Neutrophil (primary cell): ENCODE measurements at regions not wholly inside any gene's neighbourhood (a gene's known extent, or its start where the extent isn't known, plus 50 kb on each side); places are given as distances from the start of the nearest gene placed in this dataset.

Experiments
- H3K27ac ChIP-seq: fragments of 200-600 bp; sonication (generic); 2 replicates; pipeline ENCODE4 v1.5.1; 2016; ENCODE audit warnings: mild to moderate bottlenecking, moderate library complexity
- H3K27me3 ChIP-seq: fragments of 200-600 bp; sonication (generic); 2 replicates; pipeline ENCODE4 v1.6.0; 2016; ENCODE audit warnings: mild to moderate bottlenecking
- H3K36me3 ChIP-seq: fragments of 200-600 bp; sonication (generic); 2 replicates; pipeline ENCODE4 v1.5.1; 2017
- H3K4me1 ChIP-seq, 2 experiments: fragments of 200-600 bp in 1 of 2; sonication (generic) in 1 of 2; 1 replicate in 1 of 2; 2 replicates in 1 of 2; pipeline versions ENCODE4 v1.5.1 to v1.6.1; 2013 to 2016; ENCODE audit warnings: low read depth in 1 of 2, low read length in 1 of 2, mild to moderate bottlenecking in 1 of 2, moderate library complexity in 1 of 2; ENCODE audit not compliant: control insufficient read depth in 1 of 2, insufficient read depth in 1 of 2
- H3K4me3 ChIP-seq, 2 experiments: fragments of 200-600 bp in 1 of 2; sonication (generic) in 1 of 2; 1 replicate in 1 of 2; 2 replicates in 1 of 2; pipeline ENCODE4 v1.5.1; 2013 to 2016; ENCODE audit warnings: low read depth in 1 of 2, low read length in 1 of 2, mild to moderate bottlenecking in 1 of 2, moderate library complexity in 1 of 2
- H3K9me3 ChIP-seq: fragments of 200-600 bp; sonication (generic); 2 replicates; pipeline ENCODE4 v1.5.1; 2016
- CTCF ChIP-seq: fragments of 200-600 bp; sonication (generic); IDR thresholded peaks from 2 replicates; pipeline ENCODE4 v1.5.1; 2016; ENCODE audit warnings: antibody characterized with exemption

GRCh38 chrX:26334232-26334631 is 118.3 kb downstream of the MAGEB5 start:
- no peak for TF ChIP-seq CTCF
- no peak overlapping the region for H3K4me3 ChIP-seq
- no peaks in the 10 kb centered on the region for H3K27me3 ChIP-seq
- H3K27ac ChIP-seq: no peak overlapping the region
- no peaks in the 10 kb centered on the region for H3K36me3 ChIP-seq
- H3K4me1 ChIP-seq: no peaks in the 10 kb centered on the region
- H3K9me3 ChIP-seq: no peaks in the 10 kb centered on the region

GRCh38 chrX:26328608-26329319 is 112.8 kb downstream of the MAGEB5 start:
- Histone ChIP-seq H3K27me3 (no peaks in the 10 kb centered on the region), H3K9me3 (no peaks in the 10 kb centered on the region), H3K27ac (no peak overlapping the region), H3K4me3 (no peak overlapping the region), H3K4me1 (no peaks in the 10 kb centered on the region), H3K36me3 (no peaks in the 10 kb centered on the region)
- no peak for TF ChIP-seq CTCF

GRCh38 chrX:26309262-26309661 is 93.3 kb downstream of the MAGEB5 start:
- no peak for TF ChIP-seq CTCF
- no peaks in the 10 kb centered on the region for H3K36me3 ChIP-seq
- no peak overlapping the region for H3K27ac ChIP-seq

GRCh38 chrX:26295425-26295824 is 79.5 kb downstream of the MAGEB5 start:
- Histone ChIP-seq H3K27me3 (no peaks in the 10 kb centered on the region), H3K4me1 (no peaks in the 10 kb centered on the region), H3K36me3 (no peaks in the 10 kb centered on the region), H3K9me3 (no peaks in the 10 kb centered on the region), H3K4me3 (no peak overlapping the region), H3K27ac (no peak overlapping the region)
- no peak for TF ChIP-seq CTCF

More at GRCh38 chrX:26309262-26309661, 93.3 kb downstream of the MAGEB5 start:
- Histone ChIP-seq H3K4me1 (no peaks in the 10 kb centered on the region), H3K9me3 (no peaks in the 10 kb centered on the region), H3K27me3 (no peaks in the 10 kb centered on the region), H3K4me3 (no peak overlapping the region)

- Histone ChIP-seq H3K36me3 (no peaks in the 10 kb centered on the region), H3K4me3 (no peak overlapping the region), H3K9me3 (no peaks in the 10 kb centered on the region), H3K27me3 (no peaks in the 10 kb centered on the region), H3K27ac (no peak overlapping the region), H3K4me1 (no peaks in the 10 kb centered on the region)
- TF ChIP-seq CTCF: no peak
These were observed 70.9 kb downstream of the MAGEB5 start for GRCh38 chrX:26286836-26287235.
